Nephron progenitor cell (in vitro differentiated cells): ENCODE measurements at regions not wholly inside any gene's neighbourhood (a gene's known extent, or its start where the extent isn't known, plus 50 kb on each side); places are given as distances from the start of the nearest gene placed in this dataset.

Experiments used
- DNase-seq: peaks from one replicate; pipeline ENCODE4 v3.0.0; 2021
- H3K27ac Mint-ChIP-seq: 2 replicates; pipeline ENCODE4 v1.8.0; 2021; ENCODE audit warnings: mild to moderate bottlenecking, moderate library complexity, mixed read lengths
- H3K27me3 Mint-ChIP-seq: 2 replicates; pipeline ENCODE4 v1.8.0; 2021; ENCODE audit warnings: mild to moderate bottlenecking, low read depth, mixed read lengths; ENCODE audit not compliant: poor library complexity
- H3K36me3 Mint-ChIP-seq: 2 replicates; pipeline ENCODE4 v1.8.0; 2021; ENCODE audit warnings: low read depth, mixed read lengths
- H3K4me1 Mint-ChIP-seq: 2 replicates; pipeline ENCODE4 v1.8.0; 2021; ENCODE audit warnings: mixed read lengths
- H3K4me3 Mint-ChIP-seq: 2 replicates; pipeline ENCODE4 v1.8.0; 2021; ENCODE audit warnings: mild to moderate bottlenecking, moderate library complexity, mixed read lengths
- H3K9me3 Mint-ChIP-seq: 2 replicates; pipeline ENCODE4 v1.8.0; 2021; ENCODE audit warnings: mild to moderate bottlenecking, moderate library complexity, mixed read lengths
- TF ChIP-seq, protein P1 (sequence below): fragments of 200-600 bp; sonication (generic); IDR thresholded peaks from 2 replicates; pipeline ENCODE4 v1.5.0; 2021; ENCODE audit warnings: antibody characterized with exemption

DNA sequence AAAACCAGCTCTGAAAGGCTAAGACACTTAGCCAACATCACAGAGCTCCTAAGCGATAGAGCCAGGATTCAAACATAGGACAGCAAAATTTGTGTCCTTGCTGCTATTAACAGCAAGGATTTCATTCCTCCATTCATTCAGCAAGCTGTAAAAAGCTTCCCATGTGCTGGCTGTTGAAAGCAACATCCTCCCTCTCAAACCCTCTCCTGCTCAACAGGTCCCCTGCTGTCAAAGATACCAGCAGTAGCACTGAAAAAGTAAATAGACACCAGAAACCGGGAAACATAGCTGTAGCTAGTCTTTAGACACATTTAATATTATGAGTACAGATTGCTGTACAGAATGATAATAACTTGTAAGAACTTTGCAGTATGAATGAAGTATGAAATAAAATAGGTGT is 52.6 kb upstream of the ADAMTSL1 start:
- H3K9me3 Mint-ChIP-seq: no peaks in the 10 kb centered on the region
- no peak for DNase-seq
- no peak overlapping the region for H3K27ac Mint-ChIP-seq

DNA sequence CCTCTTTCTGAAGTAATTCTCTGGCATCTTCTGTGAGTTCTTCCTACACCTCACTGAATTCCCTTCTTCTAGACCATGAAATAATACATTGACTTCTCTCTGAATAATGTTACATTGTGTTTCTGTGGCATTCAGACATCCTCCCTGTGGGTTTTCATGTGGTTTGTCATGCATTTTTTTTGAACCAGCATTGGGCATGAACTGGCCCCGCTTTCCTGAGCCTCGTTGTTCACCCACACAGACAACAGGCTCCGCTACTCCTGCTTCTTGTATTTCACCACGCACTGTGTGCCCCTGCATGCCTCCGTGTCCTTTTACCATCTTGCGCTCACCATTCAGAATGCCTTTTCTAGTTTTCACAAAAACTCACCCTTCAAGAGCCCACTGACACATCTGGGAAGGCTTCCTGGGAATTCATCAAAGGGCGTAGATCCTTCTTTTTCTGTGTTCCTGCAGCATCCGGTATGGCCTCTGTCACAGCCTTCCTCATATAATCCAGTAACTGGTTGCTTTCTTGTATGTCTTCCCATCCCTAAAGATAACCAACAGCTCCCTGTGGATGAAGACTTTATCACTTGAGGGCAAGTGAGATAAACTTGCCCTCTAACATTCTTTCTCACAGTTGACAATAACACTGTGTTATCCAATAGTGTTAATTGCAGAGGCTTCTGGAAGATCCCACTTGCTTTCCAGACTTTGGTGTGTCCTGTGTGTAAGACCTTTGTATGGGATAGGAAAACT is 51.5 kb upstream of the ADAMTSL1 start:
- Mint-ChIP-seq H3K27me3 (peaks cover 9% of the 10 kb centered on the region), H3K27ac (peak overlapping the region; percentile 44), H3K4me1 (peaks cover 5% of the 10 kb centered on the region), H3K4me3 (no peak overlapping the region), H3K36me3 (no peaks in the 10 kb centered on the region), H3K9me3 (no peaks in the 10 kb centered on the region)
- TF ChIP-seq, protein P1, sequence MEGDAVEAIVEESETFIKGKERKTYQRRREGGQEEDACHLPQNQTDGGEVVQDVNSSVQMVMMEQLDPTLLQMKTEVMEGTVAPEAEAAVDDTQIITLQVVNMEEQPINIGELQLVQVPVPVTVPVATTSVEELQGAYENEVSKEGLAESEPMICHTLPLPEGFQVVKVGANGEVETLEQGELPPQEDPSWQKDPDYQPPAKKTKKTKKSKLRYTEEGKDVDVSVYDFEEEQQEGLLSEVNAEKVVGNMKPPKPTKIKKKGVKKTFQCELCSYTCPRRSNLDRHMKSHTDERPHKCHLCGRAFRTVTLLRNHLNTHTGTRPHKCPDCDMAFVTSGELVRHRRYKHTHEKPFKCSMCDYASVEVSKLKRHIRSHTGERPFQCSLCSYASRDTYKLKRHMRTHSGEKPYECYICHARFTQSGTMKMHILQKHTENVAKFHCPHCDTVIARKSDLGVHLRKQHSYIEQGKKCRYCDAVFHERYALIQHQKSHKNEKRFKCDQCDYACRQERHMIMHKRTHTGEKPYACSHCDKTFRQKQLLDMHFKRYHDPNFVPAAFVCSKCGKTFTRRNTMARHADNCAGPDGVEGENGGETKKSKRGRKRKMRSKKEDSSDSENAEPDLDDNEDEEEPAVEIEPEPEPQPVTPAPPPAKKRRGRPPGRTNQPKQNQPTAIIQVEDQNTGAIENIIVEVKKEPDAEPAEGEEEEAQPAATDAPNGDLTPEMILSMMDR: no peak
- no peak for DNase-seq

More for the DNA sequence above, 52.6 kb upstream of the ADAMTSL1 start:
- no peaks in the 10 kb centered on the region for H3K36me3 Mint-ChIP-seq
- TF ChIP-seq, protein P1: no peak
- H3K4me1 Mint-ChIP-seq: peaks cover 5% of the 10 kb centered on the region
- no peak overlapping the region for H3K4me3 Mint-ChIP-seq
- H3K27me3 Mint-ChIP-seq: peaks cover 9% of the 10 kb centered on the region

DNA sequence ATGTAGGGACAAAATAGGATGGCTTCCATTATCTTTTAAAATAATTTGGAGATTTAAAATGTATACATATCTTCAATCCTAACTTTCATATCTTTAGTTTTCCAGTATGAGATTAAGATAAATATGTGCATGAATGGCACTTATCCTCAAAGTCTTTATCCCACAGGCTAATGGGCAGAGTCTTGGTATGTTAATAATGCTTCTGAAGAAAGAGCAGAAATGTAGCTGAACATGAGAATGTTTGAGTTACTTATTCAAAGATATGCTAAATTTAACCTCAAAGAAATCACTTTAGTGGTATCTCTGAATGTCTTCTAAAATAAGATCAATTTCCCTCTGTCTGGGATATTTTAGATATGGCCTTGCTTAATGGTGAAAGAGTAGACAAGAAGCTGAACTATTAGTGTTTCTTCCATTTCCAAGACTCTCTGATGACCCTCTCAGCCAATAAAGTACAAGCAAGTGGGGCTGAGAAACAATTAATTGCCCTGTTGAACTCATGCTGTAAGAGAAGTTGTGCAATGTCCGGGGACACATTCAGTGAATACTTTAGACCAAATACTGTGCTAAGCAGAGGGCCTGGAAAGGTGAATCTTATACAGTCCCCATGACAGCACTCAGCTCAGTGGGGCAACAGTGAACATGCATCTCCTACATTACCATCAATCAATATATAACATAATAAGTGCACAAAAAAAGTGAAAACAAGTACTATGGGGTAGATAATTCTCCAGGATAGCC is 50.0 kb upstream of the ADAMTSL1 start:
- H3K36me3 Mint-ChIP-seq: no peaks in the 10 kb centered on the region
- peaks cover 9% of the 10 kb centered on the region for H3K27me3 Mint-ChIP-seq
- H3K4me3 Mint-ChIP-seq: no peak overlapping the region
- H3K9me3 Mint-ChIP-seq: no peaks in the 10 kb centered on the region
- no peak for DNase-seq
- TF ChIP-seq, protein P1: no peak
- H3K27ac Mint-ChIP-seq: no peak overlapping the region
- peaks cover 9% of the 10 kb centered on the region for H3K4me1 Mint-ChIP-seq
